H1 (cell line): ENCODE measurements at regions not wholly inside any gene's neighbourhood (a gene's known extent, or its start where the extent isn't known, plus 50 kb on each side); places are given as distances from the start of the nearest gene placed in this dataset.

Experiments
- CTCF ChIA-PET: fragments of 300-600 bp; sonication (Branson Sonifier 250); formaldehyde crosslinking; loops from one replicate; lab custom pipeline; 2021; ENCODE audit not compliant: partially characterized antibody; lab: Charles Lee
- POLR2A ChIA-PET: fragments of 300-600 bp; sonication (Branson Sonifier 250); formaldehyde crosslinking; loops from one replicate; lab custom pipeline; 2021; ENCODE audit warnings: inconsistent platforms; ENCODE audit not compliant: partially characterized antibody; lab: Charles Lee
- DNase-seq, 2 experiments: peaks; one replicate each; pipeline versions ENCODE4 v3.0.0 to v3.0.0-alpha.2; 2010 to 2022; ENCODE audit warnings: low spot score in 2 of 2, low read depth in 1 of 2, mixed read lengths in 1 of 2
- FAIRE-seq: peaks from 2 replicates; lab custom pipeline; 2011; peaks lifted over from hg19 to GRCh38; lab: Jason Lieb, UNC
- H2AFZ ChIP-seq: 2 replicates; pipeline ENCODE4 v1.8.1; 2012; ENCODE audit warnings: low read length, inconsistent platforms
- H2AK5ac ChIP-seq: 2 replicates; pipeline ENCODE4 v1.6.1; 2013; ENCODE audit warnings: low read depth, low read length
- H2BK120ac ChIP-seq: replicated peaks from 2 replicates; pipeline ENCODE3; 2013; ENCODE audit warnings: low read depth, low read length, inconsistent platforms
- H2BK12ac ChIP-seq: 2 replicates; pipeline ENCODE4 v1.6.1; 2013; ENCODE audit warnings: low read depth, low read length
- H2BK15ac ChIP-seq: 2 replicates; pipeline ENCODE4 v1.6.1; 2013; ENCODE audit warnings: low read length
- H2BK20ac ChIP-seq: 2 replicates; pipeline ENCODE4 v1.6.1; 2013; ENCODE audit warnings: low read length
- H2BK5ac ChIP-seq: 2 replicates; pipeline ENCODE4 v1.6.1; 2013; ENCODE audit warnings: low read depth, low read length
- H3K14ac ChIP-seq: 2 replicates; pipeline ENCODE4 v1.6.1; 2013; ENCODE audit warnings: inconsistent platforms; ENCODE audit not compliant: insufficient read length
- H3K18ac ChIP-seq: 2 replicates; pipeline ENCODE4 v1.6.1; 2013; ENCODE audit warnings: low read length; ENCODE audit errors: extremely low read depth
- H3K23ac ChIP-seq: 2 replicates; pipeline ENCODE4 v1.6.1; 2013; ENCODE audit warnings: inconsistent platforms; ENCODE audit not compliant: insufficient read length
- H3K23me2 ChIP-seq: 2 replicates; pipeline ENCODE4 v1.6.1; 2013; ENCODE audit warnings: low read depth, low read length
- H3K27ac ChIP-seq: 2 replicates; pipeline ENCODE4 v1.6.1; 2011; ENCODE audit warnings: low read depth, low read length, inconsistent platforms
- H3K27me3 ChIP-seq, 4 experiments: replicated peaks in 1 of 4; 1 replicate in 1 of 4; 2 replicates in 3 of 4; pipeline versions ENCODE4 v1.6.1 to v1.8.1; 2011 to 2013; ENCODE audit warnings: low read length in 3 of 4, mild to moderate bottlenecking in 3 of 4, inconsistent platforms in 2 of 4, mixed read lengths in 2 of 4, moderate library complexity in 1 of 4; ENCODE audit not compliant: control insufficient read depth in 3 of 4, insufficient read depth in 3 of 4; ENCODE audit errors: extremely low read depth in 1 of 4
- H3K36me3 ChIP-seq, 4 experiments: 2 replicates each; pipeline versions ENCODE4 v1.6.1 to v1.8.1; 2011 to 2013; ENCODE audit warnings: mild to moderate bottlenecking in 4 of 4, low read length in 3 of 4, moderate library complexity in 2 of 4, control low read depth in 1 of 4, inconsistent platforms in 1 of 4; ENCODE audit not compliant: insufficient read depth in 4 of 4, control insufficient read depth in 2 of 4
- H3K4ac ChIP-seq: replicated peaks from 2 replicates; pipeline ENCODE3; 2013; ENCODE audit warnings: low read length, low read depth, mixed read lengths, inconsistent platforms; ENCODE audit not compliant: insufficient read length
- H3K4me1 ChIP-seq, 4 experiments: replicated peaks in 1 of 4; 1 replicate in 1 of 4; 2 replicates in 3 of 4; pipeline versions ENCODE4 v1.6.1 to v1.8.1; 2011 to 2013; ENCODE audit warnings: low read length in 3 of 4, inconsistent platforms in 2 of 4, mixed read lengths in 1 of 4; ENCODE audit not compliant: insufficient read depth in 4 of 4, control insufficient read depth in 3 of 4
- H3K4me2 ChIP-seq, 2 experiments: 2 replicates each; pipeline versions ENCODE4 v1.6.1 to v1.8.1; 2011 to 2013; ENCODE audit warnings: low read depth in 2 of 2, low read length in 2 of 2, control low read depth in 1 of 2, inconsistent platforms in 1 of 2, mild to moderate bottlenecking in 1 of 2; ENCODE audit not compliant: insufficient read depth in 1 of 2
- H3K4me3 ChIP-seq, 4 experiments: fragments of 200-600, 300-600 bp in 1 of 4; sonication (generic), shearing (Covaris generic), sonication (Bioruptor Twin) in 1 of 4; 2 replicates each; pipeline versions ENCODE4 v1.5.1 to v1.8.1; 2011 to 2016; ENCODE audit warnings: low read length in 4 of 4, low read depth in 3 of 4, control low read depth in 2 of 4, inconsistent platforms in 2 of 4, mild to moderate bottlenecking in 2 of 4, mixed read lengths in 1 of 4, moderate library complexity in 1 of 4; ENCODE audit not compliant: insufficient read depth in 2 of 4; ENCODE audit errors: extremely low read depth in 1 of 4
- H3K56ac ChIP-seq: replicated peaks from 2 replicates; pipeline ENCODE3; 2013; ENCODE audit warnings: low read depth, mild to moderate bottlenecking, mixed read lengths, low read length, inconsistent platforms; ENCODE audit not compliant: insufficient read length
- H3K79me1 ChIP-seq: 2 replicates; pipeline ENCODE4 v1.6.1; 2013; ENCODE audit warnings: low read depth, low read length, control low read depth
- H3K79me2 ChIP-seq, 2 experiments: 2 replicates each; pipeline versions ENCODE4 v1.6.1 to v1.8.1; 2012 to 2013; ENCODE audit warnings: low read length in 2 of 2, mild to moderate bottlenecking in 2 of 2, inconsistent platforms in 1 of 2; ENCODE audit not compliant: insufficient read depth in 2 of 2, control insufficient read depth in 1 of 2
- H3K9ac ChIP-seq, 4 experiments: replicated peaks in 1 of 4; 1 replicate in 1 of 4; 2 replicates in 3 of 4; pipeline versions ENCODE4 v1.6.1 to v1.8.1; 2011 to 2013; ENCODE audit warnings: low read depth in 3 of 4, low read length in 3 of 4, control low read depth in 2 of 4, mild to moderate bottlenecking in 2 of 4, moderate library complexity in 2 of 4, inconsistent platforms in 1 of 4; ENCODE audit errors: extremely low read depth in 1 of 4
- H3K9me3 ChIP-seq, 2 experiments: 2 replicates each; pipeline versions ENCODE4 v1.6.1 to v1.8.1; 2012 to 2013; ENCODE audit warnings: mild to moderate bottlenecking in 2 of 2, moderate library complexity in 2 of 2, control low read depth in 1 of 2, inconsistent platforms in 1 of 2, low read depth in 1 of 2, low read length in 1 of 2, mixed read lengths in 1 of 2; ENCODE audit not compliant: insufficient read depth in 2 of 2
- H4K20me1 ChIP-seq, 2 experiments: replicated peaks in 1 of 2; 2 replicates each; pipeline versions ENCODE3 to v1.8.1; 2011 to 2013; ENCODE audit warnings: inconsistent platforms in 2 of 2, low read length in 2 of 2, mild to moderate bottlenecking in 1 of 2; ENCODE audit not compliant: insufficient read depth in 2 of 2, control insufficient read depth in 1 of 2
- H4K5ac ChIP-seq: 2 replicates; pipeline ENCODE4 v1.6.1; 2013; ENCODE audit warnings: low read length, low read depth, mixed read lengths, inconsistent platforms; ENCODE audit not compliant: insufficient read length
- H4K8ac ChIP-seq: 2 replicates; pipeline ENCODE4 v1.8.0; 2013; ENCODE audit warnings: mild to moderate bottlenecking, moderate library complexity, low read length, inconsistent platforms; ENCODE audit not compliant: insufficient read depth; ENCODE audit errors: extremely low read depth
- H4K91ac ChIP-seq: replicated peaks from 2 replicates; pipeline ENCODE3; 2013; ENCODE audit warnings: low read length, mixed read lengths, inconsistent platforms; ENCODE audit not compliant: insufficient read length
- BCL11A ChIP-seq, 2 experiments: IDR thresholded peaks; one replicate each; pipeline ENCODE4 v1.6.1; 2011; ENCODE audit warnings: low read depth in 2 of 2, low read length in 2 of 2, mild to moderate bottlenecking in 2 of 2
- CHD1 ChIP-seq: IDR thresholded peaks from 2 replicates; pipeline ENCODE4 v1.6.1; 2012; ENCODE audit warnings: low read depth, low read length, improper control_type of control experiment
- E2F6 ChIP-seq: IDR thresholded peaks from 2 replicates; pipeline ENCODE4 v1.6.1; 2012; ENCODE audit warnings: inconsistent platforms
- EGR1 ChIP-seq: IDR thresholded peaks from 2 replicates; pipeline ENCODE4 v1.6.1; 2011; ENCODE audit warnings: low read depth, low read length, borderline replicate concordance
- HDAC6 ChIP-seq: IDR thresholded peaks from one replicate; pipeline ENCODE4 v1.7.1; 2012; ENCODE audit warnings: low read depth, mild to moderate bottlenecking, inconsistent platforms, low read length, moderate library complexity
- JUN ChIP-seq: IDR thresholded peaks from 2 replicates; pipeline ENCODE4 v1.6.1; 2011; ENCODE audit warnings: low read depth, mild to moderate bottlenecking, improper control_type of control experiment, low read length
- JUND ChIP-seq: IDR thresholded peaks from 2 replicates; pipeline ENCODE4 v1.6.1; 2011; ENCODE audit warnings: mild to moderate bottlenecking, improper control_type of control experiment, low read length
- KDM1A ChIP-seq: fragments of 200-600, 300-600 bp; sonication (generic); IDR thresholded peaks from 2 replicates; pipeline ENCODE4 v1.7.1; 2016; ENCODE audit warnings: mild to moderate bottlenecking, low read length, borderline replicate concordance
- KDM4A ChIP-seq: IDR thresholded peaks from one replicate; pipeline ENCODE4 v1.7.1; 2012; ENCODE audit warnings: low read depth, mild to moderate bottlenecking, moderate library complexity, low read length, inconsistent platforms; ENCODE audit not compliant: severe bottlenecking
- KDM5A ChIP-seq: fragments of 200-600 bp; IDR thresholded peaks from 2 replicates; pipeline ENCODE4 v1.7.1; 2012; ENCODE audit warnings: mild to moderate bottlenecking, low read length, inconsistent platforms, mixed read lengths
- RFX5 ChIP-seq: IDR thresholded peaks from 2 replicates; pipeline ENCODE4 v1.6.1; 2011; ENCODE audit warnings: low read depth, low read length, improper control_type of control experiment, borderline replicate concordance
- RNF2 ChIP-seq: fragments of 200-900, 300-1000 bp; sonication (generic); IDR thresholded peaks from 2 replicates; pipeline ENCODE4 v1.7.1; 2016; ENCODE audit warnings: borderline replicate concordance, low read depth, mild to moderate bottlenecking, antibody characterized with exemption, low read length; ENCODE audit not compliant: poor library complexity, severe bottlenecking; ENCODE audit errors: missing control alignments
- SP2 ChIP-seq: IDR thresholded peaks from 2 replicates; pipeline ENCODE4 v1.6.1; 2012; ENCODE audit warnings: mild to moderate bottlenecking, low read length, inconsistent platforms
- SP4 ChIP-seq: IDR thresholded peaks from 2 replicates; pipeline ENCODE4 v1.6.1; 2012; ENCODE audit warnings: low read length, inconsistent platforms
- SRF ChIP-seq: IDR thresholded peaks from 2 replicates; pipeline ENCODE4 v1.6.1; 2011; ENCODE audit warnings: mild to moderate bottlenecking, low read depth, low read length, moderate library complexity
- TAF1 ChIP-seq: IDR thresholded peaks from 2 replicates; pipeline ENCODE4 v1.6.1; 2011; ENCODE audit warnings: mild to moderate bottlenecking, low read depth, low read length
- WGBS, 2 experiments: shearing (Covaris generic) in 1 of 2; methylation state at CpG; one replicate each; pipeline versions ENCODE4 v1.1.6 to v1.1.7; 2013 to 2015; ENCODE audit warnings: low lambda C conversion rate in 2 of 2, mixed read lengths in 2 of 2, inconsistent platforms in 1 of 2, low coverage in 1 of 2, missing lambda C conversion rate in 1 of 2; ENCODE audit not compliant: insufficient replicate concordance in 2 of 2, insufficient coverage in 1 of 2, insufficient read length in 1 of 2; ENCODE audit errors: extremely low coverage in 1 of 2, missing lambda C conversion rate in 1 of 2; 5-methylcytosine and 5-hydroxymethylcytosine counted together

GRCh38 chr4:108263057-108263456 is 94.3 kb upstream of the LEF1 start:
- TF ChIP-seq EGR1 (no peak), KDM5A (no peak), RFX5 (no peak), KDM1A (no peak), JUN (no peak), SP2 (no peak), SP4 (no peak), E2F6 (no peak), JUND (no peak), SRF (no peak), TAF1 (no peak), BCL11A (IDR thresholded peaks at IDR 0.05; ENCODE audit: low read depth in 2 of 2, low read length in 2 of 2) (no peak), RNF2 (no peak), HDAC6 (no peak), KDM4A (no peak), CHD1 (no peak)
- H3K36me3 ChIP-seq = no peaks in the 10 kb centered on the region
- H2BK120ac ChIP-seq = no peak overlapping the region
- FAIRE-seq (no peak), DNase-seq (no peak)
- H3K4me2 ChIP-seq = no peak overlapping the region
- WGBS, 2 experiments = 80% methylated on average over 1 of the region's 1 CpG; no CpG with 5 or more reads in 1 of the 2 experiments
- H3K9ac ChIP-seq = no peak overlapping the region
- no peak overlapping the region for H3K27ac ChIP-seq
- H3K4ac ChIP-seq = no peak overlapping the region
- no peak overlapping the region for H3K4me3 ChIP-seq
- H2BK15ac ChIP-seq = no peak overlapping the region
- no peak overlapping the region for H2BK12ac ChIP-seq
- H4K20me1 ChIP-seq = no peaks in the 10 kb centered on the region
- no peaks in the 10 kb centered on the region for H3K27me3 ChIP-seq
- H4K8ac ChIP-seq = no peak overlapping the region
- H4K5ac ChIP-seq = no peak overlapping the region
- no peak overlapping the region for H2BK5ac ChIP-seq
- no peaks in the 10 kb centered on the region for H3K79me1 ChIP-seq
- no peaks in the 10 kb centered on the region for H3K79me2 ChIP-seq
- H3K9me3 ChIP-seq = no peaks in the 10 kb centered on the region
- ChIA-PET POLR2A (no interaction called here), CTCF (no interaction called here)
- no peak overlapping the region for H3K23ac ChIP-seq
- H3K14ac ChIP-seq = no peak overlapping the region
- H2AFZ ChIP-seq = no peak overlapping the region
- H3K23me2 ChIP-seq = no peaks in the 10 kb centered on the region
- no peaks in the 10 kb centered on the region for H3K4me1 ChIP-seq
- no peak overlapping the region for H4K91ac ChIP-seq
- no peak overlapping the region for H3K56ac ChIP-seq
- H2AK5ac ChIP-seq = no peak overlapping the region
- no peak overlapping the region for H2BK20ac ChIP-seq
- H3K18ac ChIP-seq = no peak overlapping the region
